Left hindlimb (tissue), 1 donor: ENCODE measurements at regions not wholly inside any gene's neighbourhood (a gene's known extent, or its start where the extent isn't known, plus 50 kb on each side); places are given as distances from the start of the nearest gene placed in this dataset.
"Not testable (repeated sequence)": the region's sequence is repeated elsewhere in the genome, so short reads cannot be mapped to it uniquely, and the experiment has no call there.

Experiments
- DNase-seq: peaks from one replicate; pipeline ENCODE4 v3.0.0-alpha.2; 2018

GRCh38 chr18:47399475-47399874 is 148.0 kb upstream of the SKOR2 start:
- no peak for DNase-seq

DNA sequence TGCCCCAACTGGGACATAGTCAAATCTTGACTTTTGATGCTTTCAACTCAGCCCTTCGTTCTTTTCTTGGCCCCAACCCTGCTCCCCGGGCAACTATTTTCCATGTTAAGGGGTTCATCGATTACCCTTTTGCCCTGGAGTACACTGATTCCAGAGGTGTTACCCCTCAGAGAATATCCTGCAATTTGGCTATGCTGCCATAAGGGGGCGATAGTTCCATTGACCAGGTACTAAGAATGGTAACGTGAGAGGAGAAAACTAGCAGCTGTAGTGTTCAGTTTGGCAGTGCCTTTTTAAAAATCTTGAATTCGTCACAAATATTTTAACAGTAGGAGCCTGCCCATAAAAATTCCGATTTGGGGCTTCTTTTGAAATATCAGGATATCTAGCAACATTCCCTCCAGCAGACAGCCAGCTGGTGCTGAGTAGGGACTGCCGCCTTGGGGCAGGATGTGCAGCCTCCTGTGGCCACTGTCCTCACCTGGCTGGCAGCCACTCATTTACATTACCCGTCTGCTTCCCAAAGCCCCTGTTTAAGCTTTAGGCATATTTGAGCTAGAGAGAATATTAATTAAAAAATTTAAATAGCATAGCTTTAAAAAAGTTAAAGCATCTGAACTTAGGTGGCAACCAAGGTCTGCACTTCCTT is 146.3 kb upstream of the SKOR2 start:
- no peak for DNase-seq

DNA sequence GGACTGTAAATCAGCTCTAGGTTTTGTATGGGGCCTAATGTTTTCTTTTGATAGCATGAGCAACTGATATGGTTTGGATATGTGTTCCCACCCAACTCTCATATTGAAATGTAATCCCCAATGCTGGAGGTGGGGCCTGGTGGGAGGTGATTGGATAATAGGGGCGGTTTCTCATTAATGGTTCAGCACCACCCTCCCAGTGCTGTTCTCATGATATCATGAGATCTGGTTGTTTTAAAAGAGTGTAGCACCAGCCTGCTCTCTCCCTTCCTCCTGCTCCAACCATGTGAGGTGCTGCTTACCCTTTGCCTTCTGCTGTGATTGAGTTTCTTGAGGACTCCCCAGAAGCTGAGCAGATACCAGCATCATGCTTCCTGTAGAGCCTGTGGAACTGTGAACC is 140.2 kb upstream of the SKOR2 start:
- no peak for DNase-seq

GRCh38 chr18:47390410-47391024 is 139.1 kb upstream of the SKOR2 start:
- no peak for DNase-seq

DNA sequence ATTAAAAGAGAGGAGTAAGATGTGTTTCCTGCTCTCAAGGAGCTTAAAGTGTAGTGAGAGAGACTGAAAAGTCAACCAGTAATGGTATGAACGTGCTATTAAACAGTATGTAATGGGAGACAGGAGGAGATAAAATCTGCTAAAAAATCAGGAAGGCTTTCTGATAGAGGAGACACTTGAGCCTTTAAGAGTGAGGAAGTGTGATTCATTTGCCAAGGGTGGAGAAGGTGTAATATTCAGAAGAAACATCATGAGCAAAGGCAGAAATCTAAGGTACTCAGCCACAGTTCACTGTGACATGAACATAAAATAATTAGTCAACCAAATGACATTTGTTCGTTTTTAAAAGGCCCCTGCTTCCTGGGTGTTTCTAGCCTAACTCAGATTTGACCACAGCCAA is 137.8 kb upstream of the SKOR2 start:
- DNase-seq: no peak

DNA sequence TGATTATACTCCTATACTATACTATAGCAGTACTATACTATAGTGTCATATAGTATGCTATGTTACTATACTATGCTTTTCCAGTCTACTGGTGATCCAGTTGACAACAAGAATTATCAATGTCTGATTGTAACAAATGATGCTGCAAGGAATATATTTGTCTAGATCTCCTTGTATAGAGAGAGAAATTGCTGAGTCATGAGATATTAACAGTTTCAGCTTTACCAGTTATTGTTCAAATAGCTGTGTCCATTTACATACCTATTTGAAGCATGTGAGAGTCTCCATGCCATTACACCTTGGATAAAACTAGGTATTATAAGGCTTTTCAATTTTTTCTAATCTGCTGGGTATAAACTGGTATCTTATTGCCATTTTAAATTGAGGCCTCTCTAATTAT is 136.4 kb upstream of the SKOR2 start:
- no peak for DNase-seq

DNA sequence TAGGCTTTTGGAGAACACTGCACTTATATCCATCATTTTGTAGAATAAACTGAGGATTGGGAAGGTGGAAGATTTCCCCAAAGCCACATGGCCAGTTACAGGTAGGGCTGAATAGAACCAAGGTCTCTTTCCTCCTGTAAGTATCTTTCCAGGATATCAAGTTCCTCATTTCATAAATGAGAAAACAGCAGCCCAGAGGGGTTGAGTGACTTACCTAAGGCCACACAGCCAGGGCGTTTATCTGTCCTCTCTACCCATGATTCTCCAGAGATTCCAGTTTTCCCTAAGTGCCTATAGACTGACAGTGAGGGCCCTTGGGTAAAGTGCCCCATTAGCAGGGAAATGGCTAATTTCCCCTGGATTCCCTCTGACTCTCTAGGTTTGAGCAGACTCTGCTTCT is 132.3 kb upstream of the SKOR2 start:
- DNase-seq: no peak

GRCh38 chr18:47381975-47382570 is 130.6 kb upstream of the SKOR2 start:
- no peak for DNase-seq

DNA sequence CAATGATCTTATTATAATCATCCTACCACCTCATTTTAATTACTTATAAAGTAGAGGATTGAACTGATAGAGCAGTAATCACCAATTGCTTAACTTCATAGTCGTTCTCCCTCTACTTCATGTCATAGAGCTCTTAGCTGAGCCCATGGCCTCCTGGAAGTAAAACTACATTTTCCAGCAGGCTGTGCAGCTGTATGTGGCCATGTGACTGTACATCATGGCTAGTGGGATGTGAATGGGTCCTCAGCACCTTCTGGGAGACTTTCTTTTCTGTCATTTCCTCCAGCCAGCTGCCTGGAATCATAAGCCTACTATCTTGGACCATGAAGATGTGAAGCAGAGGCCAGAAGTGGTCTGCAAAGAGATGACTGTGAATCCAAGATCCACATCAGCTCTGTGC is 128.7 kb upstream of the SKOR2 start:
- DNase-seq: no peak

DNA sequence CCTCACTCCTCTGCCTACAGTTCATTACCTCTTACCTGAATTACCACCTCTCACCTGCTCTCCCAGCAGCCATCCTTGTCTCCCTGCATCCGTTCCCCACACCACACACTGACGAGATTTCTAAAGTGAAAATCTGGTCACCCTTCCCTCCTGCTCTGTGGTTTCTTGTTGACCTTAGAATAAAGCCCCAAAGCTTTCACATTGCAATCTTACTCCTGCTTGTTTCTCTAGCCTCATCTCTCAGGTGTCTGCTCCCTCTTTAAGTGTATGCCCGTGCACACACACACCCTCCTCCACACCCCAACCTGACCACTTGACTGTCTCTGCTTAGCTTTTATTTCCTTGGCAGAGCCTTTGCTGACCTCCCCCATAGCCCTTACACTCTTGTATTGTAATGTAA is 122.0 kb upstream of the SKOR2 start:
- no peak for DNase-seq

- DNase-seq: no peak
Observed at GRCh38 chr18:47370052-47370451, 118.6 kb upstream of the SKOR2 start.

DNA sequence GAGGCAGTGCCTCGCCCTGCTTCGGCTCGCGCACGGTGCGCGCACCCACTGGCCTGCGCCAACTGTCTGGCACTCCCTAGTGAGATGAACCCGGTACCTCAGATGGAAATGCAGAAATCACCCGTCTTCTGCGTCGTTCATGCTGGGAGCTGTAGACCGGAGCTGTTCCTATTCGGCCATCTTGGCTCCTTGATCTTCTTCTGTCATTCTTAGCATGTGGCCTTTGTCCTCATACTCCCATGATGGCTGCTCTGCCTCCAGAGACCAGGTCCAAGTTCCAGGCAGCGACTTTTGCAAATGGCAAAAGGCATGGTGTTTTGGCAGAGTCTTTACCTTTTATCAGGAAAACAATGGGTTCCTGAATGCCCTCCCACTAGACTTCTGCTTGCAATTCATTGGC is 102.6 kb upstream of the SKOR2 start:
- not testable (repeated sequence) for DNase-seq

DNA sequence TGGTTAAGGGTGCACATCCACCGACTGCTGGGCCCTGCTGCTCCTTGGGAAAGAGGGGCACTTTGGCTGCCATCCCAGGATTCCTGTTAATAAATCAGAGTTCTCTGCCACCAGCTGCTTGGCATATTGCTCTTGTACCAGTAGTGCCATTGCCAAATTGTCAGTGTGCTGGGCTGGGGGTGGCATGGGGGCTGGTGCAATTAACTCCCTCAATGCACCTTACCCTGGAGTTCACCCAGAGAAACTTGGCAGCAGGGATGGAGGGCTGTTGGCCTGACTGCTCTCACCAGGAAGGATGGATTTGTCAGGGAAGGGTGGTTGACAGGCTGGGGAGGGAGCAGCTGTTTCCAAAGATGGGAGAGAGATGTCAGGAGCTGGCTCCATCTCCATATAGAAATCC is 94.6 kb upstream of the SKOR2 start:
- DNase-seq: no peak

- DNase-seq: no peak
Observed at GRCh38 chr18:47345291-47345690, 93.8 kb upstream of the SKOR2 start.

GRCh38 chr18:47343291-47343690 is 91.8 kb upstream of the SKOR2 start:
- no peak for DNase-seq

- no peak for DNase-seq
Observed at GRCh38 chr18:47342566-47342965, 91.1 kb upstream of the SKOR2 start.

GRCh38 chr18:47341678-47342077 is 90.2 kb upstream of the SKOR2 start:
- DNase-seq: no peak

DNA sequence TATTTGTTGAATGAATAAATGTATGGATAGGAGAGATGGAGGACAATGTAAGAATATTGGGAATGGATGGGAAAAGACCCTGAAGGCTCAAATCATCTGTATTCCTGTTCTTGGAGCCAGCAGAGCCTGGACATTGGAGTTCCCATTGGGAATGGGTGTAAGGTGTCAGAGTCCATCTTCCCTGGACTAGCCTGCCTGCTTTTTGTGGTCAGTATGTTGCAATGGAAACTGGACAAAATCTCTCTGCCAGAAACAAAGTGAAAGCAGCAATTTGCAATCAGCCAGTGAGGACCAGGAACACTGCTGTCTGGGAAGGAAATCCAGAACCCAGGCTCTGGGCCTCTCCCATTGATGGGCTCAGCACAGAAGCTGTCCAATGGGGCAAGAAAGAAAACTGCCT is 83.5 kb upstream of the SKOR2 start:
- no peak for DNase-seq

GRCh38 chr18:47333926-47334635 is 82.6 kb upstream of the SKOR2 start:
- no peak for DNase-seq

DNA sequence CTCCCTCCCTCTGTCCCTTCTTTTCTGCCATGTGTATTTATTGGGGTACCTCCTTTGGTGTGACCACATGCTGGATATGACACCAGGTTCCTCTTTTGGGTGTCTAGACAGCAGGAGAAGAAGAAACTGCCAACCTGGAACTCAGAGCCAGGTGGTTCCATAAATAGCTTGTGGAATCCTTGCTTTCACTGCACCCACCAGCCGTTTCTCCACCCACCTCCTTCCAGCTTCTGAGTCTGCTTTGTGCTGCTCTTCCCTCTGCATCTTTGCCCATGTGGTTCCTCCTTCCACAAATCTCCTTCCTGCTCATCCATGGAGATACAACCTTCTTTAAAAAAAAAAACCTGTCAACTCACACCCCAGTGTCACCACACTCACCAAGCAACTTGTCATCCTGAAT is 80.2 kb upstream of the SKOR2 start:
- no peak for DNase-seq

DNA sequence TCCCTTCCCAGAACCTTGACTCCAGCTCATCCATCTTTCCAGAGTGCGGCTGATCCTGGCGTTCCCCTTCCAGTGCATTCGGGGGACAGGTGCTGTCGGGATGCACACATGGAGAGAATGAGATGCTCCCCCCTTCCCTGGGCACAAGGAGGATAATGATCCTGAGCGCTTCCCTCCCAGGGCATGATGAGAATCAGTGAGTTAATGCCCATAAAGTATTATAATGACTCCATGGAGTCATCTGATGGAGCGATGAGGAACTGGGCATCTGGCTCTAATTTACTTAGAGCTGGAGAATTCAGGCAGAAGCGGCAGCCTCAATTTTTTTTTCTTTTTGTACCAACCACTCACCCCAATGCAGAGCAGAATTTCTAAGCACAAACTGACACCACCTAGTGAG is 79.6 kb upstream of the SKOR2 start:
- DNase-seq: no peak

DNA sequence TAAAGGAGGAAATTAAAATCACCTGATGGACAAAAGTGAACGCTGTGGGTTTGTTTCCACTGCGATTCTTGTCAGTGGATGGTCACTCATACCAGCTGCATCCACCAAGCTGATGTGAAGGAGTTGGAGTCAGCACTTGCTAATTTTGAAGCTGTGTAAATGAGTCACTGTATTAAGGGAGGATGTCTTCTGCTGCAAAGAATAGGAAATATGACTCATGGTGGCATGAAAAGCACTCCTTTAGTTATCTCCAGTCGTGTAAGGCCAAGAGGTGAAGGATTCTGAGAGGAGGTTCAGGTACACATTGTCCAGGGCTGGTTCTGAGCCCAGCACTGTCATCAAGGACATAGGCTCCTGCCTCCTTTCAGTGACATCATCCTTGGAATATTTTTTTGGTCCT is 71.7 kb upstream of the SKOR2 start:
- DNase-seq: no peak

DNA sequence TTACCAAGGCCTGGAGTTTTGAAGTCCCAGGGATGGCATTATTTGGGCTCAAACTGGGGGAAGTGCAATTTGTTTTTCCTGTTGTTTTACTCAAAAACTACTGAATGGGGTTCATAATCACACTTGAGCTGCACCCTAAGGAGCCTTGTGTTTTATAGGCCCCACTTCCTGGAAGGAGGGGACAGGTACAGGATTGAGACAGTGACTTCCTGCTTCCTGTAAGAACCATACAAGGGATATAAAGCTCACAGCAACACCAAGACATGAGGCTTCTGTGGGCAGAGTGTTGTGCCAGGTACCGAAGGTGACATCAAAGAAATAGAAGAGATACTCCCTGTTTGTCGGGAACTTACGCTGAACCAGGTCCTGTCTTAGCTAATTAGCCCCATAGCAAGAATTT is 70.4 kb upstream of the SKOR2 start:
- no peak for DNase-seq

DNA sequence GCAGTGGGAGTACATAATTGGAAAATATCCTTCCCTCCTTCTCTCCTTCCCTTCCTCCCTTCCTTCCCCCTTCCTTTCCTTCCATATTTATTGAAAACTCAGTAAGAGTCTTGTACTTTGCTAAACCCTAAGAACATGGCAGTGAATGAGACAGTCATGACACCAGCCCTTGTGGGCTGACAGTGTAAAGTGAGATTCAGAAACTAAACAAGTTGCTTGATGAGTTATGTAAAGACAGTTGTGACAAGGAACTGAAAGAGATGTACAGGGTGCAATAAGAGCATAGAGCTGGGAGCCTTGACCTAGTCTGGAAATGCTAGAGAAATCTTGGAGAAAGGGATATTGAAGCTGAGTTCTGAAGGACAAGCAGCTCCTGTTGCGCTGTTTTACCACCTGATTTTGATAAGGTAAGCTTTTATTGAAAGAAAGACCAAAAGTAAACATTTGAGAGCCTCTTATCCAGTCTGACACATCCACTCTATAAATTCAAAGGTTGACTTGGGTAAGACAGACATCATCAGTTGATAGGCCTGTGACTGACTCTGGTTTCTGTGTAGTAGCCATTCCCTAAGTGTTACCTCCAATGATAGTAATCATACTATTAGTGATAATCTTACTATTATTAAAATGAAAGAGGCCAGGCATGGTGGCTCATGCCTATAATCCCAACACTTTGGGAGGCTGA is 66.5 kb upstream of the SKOR2 start:
- no peak for DNase-seq
